Activated CD8-positive, alpha-beta memory T cell treated with anti-CD3 and anti-CD28 coated beads for 4 hours (primary cell): ENCODE measurements at regions not wholly inside any gene's neighbourhood (a gene's known extent, or its start where the extent isn't known, plus 50 kb on each side); places are given as distances from the start of the nearest gene placed in this dataset.
"Not testable (repeated sequence)": the region's sequence is repeated elsewhere in the genome, so short reads cannot be mapped to it uniquely, and the experiment has no call there.

ENCODE experiments used
- DNase-seq, 2 donors: peaks; one replicate each; pipeline ENCODE4 v3.0.0-alpha.2; 2020; ENCODE audit warnings: low read depth in 2 of 2

DNA sequence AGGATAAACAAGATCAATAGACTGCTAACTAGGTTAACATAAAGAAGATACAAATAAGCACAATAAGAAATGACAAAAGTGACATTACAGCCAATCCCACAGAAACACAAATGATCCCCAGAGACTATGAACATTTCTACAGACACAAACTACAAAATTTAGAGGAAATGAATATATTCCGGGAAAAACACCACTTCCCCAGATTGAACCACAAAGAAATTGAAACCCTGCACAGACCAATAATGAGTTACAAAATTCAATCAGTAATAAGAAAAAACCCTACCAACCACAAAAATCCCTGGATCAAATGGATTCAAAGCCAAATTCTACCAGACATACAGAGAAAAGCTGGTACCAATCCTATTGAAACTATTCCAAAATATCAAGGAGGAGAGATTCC, 232.4 kb upstream of the RBMS1 start:
- no peak for DNase-seq

DNA sequence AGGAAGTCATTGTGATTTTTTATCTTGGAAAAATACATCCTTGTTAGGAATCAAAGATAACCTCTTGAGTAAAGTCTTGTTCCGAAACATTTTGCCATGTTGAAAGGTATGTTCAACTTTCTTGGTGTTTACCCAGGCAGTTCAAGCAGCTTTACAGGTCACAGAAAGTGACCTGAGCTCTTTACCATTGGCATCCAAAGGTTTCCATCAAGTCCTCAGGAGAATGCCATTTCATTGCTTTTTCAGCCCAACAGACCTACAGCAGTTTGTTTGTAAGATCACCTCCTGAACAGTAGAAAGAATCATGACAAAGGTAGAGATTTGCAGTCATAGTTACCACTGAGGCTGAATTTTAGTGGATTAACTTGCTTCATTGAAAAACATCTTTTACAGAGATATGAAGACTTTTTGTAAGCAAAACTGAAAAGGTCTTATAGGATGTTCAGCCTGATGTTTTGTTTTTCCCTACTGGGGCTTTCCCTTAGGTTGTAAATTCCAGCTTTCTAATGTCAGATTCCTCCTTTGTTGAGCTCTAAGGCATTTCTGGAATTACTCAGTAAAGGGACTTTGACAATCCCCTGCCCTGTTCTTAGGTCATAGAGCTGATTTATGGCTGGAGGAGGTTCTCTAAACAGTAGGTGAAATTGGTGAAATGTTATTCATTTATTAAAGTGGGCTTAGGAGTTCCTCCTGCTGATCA, 236.8 kb upstream of the RBMS1 start:
- no peak for DNase-seq

DNA sequence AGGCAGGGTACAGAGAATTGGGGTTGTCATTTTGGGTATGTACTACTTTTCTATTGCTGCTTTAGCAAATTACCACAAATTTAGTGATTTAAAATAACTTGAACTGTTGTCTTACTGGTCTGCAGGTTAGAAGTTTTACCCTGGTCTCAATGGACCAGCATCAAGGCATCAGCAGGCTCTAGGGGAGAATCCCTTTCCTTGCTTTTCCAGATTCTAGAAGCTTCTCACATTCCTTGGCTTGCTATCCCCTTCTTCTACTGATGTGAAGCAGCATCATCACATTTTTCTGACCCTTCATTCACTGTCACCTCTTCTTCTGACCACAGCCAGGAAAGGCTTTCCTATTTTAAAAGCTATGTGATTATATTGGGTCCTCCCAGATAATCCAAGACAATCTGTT, 237.8 kb upstream of the RBMS1 start:
- DNase-seq, result no peak

DNA sequence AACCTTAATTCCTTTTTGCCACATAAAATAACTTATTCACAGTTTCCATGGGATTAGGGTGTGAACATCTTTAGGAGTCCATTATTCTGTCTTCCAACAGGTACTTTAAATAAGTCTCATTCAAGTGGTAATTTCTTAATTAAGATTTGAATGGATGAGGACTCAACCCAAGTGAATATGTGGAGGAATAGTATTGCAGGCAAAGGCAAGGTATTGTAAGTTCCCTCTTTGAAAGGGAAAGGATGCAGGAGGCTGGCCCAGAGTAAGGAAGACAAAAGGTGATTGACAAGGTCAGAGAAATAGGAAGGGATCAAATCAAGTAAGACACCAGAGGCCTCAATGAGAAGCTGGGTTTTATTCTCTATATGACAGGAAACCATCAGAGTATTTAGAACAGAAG, 238.2 kb upstream of the RBMS1 start:
- no peak for DNase-seq

DNA sequence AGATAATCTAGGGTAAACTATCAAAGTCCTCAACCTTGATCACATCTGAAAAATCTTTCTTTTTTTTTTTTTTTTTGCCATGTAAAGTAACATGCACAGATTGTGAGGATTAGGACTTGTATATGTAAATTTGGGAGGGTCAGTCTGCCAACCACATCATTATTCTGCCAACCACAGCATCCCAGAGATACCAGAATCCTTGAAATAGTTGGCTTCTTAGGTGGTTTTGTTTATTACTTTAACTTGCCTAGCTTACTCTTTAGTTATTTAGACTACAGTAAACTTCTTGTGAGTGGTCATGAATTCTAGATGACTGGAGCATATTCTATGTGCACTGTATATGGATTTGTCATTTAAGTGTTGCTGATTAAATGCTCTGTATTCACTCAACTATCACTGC, 242.1 kb upstream of the RBMS1 start:
- no peak for DNase-seq

DNA sequence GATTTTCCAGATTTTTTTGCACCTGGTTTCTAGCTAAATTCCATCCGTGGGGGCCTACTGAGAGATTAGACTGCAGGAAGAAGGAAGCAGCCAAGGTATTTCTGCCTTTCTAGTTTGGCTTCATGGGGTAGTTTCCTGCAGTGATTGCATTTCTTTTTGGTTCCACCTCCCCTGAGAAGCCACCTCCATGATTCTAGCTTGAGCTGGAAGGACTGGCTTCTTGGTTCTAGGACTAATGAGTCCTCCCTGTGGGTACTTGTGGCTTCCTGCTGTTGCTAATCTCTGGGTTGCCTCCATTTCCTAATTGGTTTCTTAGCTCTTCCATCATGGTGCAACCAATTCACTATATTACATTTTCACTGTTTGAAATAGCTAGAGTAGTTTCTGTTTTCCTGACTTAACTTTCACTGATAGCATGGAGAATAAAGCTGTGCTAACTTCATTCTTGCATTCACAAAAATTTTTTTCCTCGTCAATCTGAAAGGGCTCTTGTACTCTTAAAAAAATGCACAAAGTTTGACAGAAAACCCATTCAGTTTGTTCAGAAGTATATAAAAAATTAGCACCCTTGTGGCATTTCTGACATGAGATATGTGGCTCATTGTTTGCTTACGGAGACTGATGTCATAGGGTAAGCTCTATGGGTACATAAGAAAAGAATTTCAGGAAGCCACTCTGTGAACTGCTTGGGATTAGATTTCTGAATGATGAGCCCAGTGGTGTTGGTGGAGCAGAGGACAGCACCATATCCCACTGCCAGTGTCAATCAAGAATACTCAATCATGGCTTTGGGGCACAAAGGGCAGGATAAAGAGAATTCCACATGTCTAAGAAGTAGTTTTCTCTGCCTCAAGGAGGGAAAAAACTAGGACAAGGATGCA, 242.8 kb upstream of the RBMS1 start:
- DNase-seq, result no peak

DNA sequence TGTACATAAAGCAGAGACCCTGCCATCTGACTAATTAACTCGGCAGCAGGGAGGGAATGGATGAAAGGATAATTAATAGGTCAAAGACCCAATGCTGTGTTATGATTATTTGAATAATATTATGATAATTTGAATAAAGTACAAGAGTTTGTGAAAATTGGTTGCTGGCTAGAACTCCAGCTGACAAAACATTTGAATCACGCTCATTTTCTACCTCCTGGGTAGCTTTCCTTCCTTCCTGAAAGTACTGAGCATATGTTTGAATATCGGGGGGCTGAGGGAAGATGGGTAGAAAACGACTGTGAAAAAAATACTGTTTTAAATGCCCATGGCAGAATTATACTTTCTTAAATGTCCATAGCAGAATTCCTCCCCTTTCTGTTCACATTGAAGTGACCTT, 243.6 kb upstream of the RBMS1 start:
- no peak for DNase-seq

DNA sequence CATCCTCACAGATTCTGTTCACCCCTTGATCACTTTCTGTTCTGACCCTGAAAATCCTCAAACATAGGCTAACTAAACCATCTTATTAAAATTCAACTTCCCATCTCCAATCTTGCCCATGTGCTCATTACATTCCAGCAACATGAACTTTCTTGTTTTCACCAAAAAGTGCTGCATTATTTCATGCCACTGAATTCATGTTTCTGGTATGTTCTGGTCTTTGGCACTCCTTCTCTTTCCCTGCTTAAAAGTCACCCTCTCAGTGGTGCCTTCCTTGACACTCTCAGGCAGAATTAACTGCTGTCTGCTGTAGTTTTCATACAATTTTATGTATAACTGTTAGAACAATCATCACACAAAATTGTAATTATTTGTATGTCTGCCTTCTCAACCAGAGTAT, 247.7 kb upstream of the RBMS1 start:
- no peak for DNase-seq

DNA sequence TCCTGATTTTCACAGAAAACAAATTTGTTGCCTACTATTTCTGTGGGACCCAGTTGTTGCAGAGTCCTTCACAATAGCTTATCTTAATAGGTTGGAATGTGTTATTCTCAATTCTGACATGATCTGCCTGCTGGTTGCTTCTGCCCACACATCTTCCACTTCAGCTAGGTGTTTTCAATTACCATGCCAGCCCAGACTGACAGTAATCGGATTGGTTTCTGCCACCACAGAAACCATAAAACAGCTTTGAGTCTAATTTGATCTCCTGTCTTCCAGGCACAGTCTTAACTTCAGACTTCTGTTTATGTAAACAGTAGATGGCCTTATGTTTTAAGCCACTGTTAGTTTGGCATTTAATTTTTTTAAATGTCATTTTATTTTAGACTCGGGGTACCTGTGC, 248.2 kb upstream of the RBMS1 start:
- DNase-seq, result no peak

DNA sequence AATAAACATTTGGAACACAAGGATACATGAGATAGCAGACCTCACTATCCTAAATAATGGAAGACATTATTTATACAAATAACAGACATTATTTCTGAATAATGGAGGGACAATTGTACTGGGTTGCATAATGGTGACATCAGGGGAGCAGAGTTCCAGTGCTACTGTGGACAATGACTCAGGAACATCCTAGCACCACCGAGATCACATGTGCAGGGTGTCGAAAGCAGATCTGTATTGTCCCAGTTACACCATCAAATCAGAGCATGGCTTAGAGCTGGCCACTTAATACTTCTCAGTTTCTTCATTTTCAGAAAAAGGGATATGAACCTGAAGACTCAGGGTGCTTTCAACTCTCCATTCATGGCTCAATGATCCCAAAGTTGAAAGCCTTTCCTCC, 249.1 kb upstream of the RBMS1 start:
- DNase-seq, result no peak

DNA sequence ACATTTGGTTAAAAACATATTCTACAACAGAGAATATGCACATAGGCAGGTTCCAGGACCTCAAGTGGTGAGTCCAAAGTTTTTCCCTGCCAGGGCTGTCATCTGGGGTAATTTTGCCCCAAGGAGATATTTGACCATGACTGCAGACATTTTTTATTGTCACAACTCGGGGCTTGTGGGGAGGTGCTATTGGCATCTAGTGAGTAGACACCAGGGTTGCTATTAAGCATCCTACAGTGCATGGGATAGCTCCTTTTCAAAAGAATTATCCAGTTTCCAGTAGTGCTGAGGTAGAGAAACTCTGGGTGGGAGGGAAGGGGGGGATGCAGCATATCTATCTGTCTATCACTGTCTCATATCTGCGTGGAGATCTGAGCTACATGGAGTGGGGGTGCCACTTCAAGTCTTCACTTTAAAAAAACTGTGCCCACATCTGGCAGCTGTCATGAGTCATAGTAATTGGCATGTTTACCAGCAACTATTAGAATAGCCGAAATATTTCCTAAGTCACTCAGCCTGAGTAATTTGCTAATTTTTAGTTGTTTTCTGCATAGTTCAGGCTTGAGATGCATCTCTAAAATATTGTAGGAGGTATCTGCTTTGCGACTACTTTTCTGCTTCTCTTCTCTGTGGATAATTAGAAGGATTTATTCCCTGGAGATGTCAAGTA, 254.0 kb upstream of the RBMS1 start:
- DNase-seq, result no peak

DNA sequence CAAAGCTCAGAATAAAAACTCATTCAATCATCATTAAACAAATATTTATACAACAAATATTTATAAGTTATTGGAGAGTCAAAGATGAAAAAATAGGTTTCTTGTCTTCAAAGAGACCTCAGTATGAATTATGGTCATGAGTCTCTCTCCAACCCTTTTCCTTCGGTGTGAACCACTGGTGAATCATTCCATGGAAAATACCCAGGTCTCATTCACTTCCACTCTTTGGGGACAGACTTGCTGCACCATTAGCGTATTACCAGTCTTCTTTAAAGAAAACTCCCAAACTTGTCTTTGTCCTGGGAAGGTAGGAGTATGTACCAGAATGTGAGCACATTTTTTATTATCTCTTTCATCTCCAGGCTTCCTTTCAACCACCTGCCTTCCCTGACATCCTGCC, 257.4 kb upstream of the RBMS1 start:
- no peak for DNase-seq

DNA sequence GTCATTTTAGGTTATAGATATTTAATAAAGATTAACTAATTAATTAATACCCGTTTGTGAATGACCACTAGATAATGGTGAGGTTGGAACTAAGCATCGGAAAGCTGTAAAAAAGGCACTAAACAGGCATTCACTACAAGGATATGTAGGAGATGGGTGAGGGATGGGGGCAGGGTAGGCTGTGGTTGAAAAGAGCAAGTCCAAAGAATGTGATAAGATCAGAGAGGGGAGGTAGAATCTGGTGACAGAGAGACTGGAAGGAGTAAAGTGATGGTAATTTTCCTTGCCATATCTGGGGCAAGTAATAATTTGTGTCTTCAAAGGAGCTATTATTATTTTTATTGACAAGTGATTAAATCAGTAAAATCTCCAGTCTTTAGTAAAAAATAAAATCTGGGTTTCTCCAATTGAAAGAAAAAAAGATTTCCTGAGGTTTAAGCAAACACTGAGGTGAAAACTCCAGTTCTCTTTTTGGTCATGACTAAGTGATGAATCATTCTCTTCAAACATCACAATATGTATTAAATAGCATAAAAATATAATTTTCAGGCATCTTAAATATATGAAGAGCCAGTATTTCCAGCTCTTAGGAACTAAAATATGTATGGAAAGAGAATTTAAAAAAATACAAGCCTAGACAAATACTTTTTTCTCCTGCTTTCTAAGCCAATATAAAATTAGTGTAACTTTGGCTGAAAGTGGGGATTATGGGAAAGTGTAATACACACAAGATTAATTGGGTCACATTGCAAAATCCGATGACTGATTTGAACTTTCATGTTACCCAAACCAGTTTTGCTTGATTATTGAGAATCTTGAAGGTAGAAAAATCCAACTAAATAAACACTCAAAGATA, 259.1 kb upstream of the RBMS1 start:
- DNase-seq, result no peak

DNA sequence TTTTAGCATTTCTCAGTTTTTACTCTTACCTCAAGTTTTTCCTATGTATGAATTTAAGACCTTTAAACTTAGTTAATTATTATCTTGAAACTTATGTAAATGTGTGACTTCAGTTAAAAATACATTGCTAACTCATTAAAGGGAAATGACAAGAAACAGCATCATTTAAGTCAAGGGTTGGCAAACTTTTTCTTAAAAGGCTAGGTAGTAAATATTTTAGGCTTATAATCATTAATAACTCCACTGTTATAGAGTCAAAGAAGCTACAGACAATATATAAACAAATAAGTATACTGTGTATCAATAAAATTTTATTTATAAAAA, 259.7 kb upstream of the RBMS1 start:
- no peak for DNase-seq

DNA sequence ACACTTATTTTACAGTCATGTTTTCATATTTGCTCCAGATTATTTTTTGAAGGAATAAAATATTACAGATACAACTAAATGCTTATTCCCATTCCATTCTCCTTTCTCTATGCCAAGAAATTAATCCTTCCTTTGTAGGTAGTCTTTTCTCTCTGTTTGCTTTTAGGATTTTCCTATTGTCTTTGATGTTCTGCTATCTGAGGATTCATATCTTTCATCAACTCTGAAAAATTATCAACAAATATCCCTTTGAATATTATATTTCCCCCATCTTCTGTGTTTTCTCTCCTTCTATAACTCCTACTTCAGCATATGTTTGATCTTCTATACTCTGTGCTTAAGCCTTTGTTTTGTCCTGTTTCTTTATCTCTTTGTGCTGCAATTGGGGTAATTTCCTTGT, 260.4 kb upstream of the RBMS1 start:
- DNase-seq, result no peak

DNA sequence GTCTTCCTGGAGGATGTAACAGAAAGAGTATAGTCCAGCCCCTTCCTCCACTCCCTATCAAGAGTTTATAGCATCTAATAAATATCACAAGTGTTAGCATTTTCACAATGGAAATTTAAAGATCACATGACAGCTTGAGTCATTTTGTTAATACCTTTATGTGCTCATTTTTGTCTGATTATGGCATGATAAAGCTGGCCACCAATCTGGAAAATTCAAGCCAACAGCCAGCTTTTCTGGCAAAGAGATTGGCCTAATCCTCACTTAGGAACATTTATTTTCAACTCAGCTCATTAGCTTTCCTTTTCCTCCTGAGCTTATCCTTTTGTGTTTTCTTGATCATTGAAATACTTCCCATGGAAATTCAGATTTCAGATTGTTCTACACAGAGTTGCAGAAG, 262.9 kb upstream of the RBMS1 start:
- no peak for DNase-seq

DNA sequence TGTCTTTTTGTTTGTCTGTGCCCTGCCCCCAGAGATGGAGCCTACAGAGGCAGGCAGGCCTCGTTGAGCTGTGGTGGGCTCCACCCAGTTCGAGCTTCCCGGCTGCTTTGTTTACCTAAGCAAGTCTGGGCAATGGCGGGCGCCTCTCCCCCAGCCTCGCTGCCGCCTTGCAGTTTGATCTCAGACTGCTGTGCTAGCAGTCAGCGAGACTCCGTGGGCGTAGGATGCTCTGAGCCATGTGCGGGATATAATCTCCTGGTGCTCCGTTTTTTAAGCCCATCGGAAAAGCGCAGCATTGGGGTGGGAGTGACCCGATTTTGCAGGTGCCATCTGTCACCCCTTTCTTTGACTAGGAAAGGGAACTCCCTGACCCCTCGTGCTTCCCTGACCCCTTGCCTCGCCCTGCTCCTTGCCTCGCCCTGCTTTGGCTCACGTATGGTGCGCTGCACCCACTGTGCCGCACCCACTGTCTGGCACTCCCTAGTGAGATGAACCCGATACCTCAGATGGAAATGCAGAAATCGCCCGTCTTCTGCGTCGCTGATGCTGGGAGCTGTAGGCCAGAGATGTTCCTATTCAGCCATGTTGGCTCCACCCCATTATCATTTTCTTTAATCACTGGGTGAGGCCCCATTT, 269.0 kb upstream of the RBMS1 start:
- not testable (repeated sequence) for DNase-seq

DNA sequence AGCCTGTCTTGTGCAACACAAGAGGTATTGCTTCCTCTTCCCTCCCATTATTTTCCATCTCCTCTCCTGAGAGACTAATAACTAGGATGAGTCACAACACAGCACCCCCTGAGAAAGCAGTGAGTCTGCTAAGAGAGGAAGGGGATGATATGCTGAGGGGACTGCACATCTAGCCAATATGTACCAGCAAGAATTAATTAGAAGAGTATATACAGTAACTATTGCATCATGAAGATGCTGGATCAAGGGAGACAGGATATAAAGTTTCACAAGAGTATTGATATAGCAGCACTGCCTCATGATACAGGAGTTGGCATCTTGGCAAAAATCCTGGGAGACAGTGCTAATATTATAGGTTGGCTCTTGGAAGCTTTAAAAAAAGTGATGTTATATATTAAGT, 289.9 kb upstream of the RBMS1 start:
- no peak for DNase-seq

DNA sequence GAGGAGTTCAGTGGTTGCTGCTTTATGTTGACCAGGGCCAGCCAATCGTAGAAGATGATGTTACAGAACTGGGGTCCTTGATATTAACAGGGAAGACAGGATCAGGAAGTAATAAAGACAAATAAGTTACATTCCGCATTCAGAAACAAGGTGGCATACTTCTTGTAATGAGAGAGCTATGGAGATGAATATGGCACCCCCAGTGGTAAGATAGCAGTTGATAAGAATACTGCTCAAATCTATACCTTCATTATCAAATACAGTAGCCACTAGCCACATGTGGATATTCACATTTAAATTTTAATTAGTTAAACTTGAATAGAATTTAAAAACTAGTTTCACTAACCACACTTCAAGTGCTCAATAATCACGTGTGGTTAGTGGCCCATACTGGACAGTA, 290.4 kb upstream of the RBMS1 start:
- DNase-seq, result no peak

DNA sequence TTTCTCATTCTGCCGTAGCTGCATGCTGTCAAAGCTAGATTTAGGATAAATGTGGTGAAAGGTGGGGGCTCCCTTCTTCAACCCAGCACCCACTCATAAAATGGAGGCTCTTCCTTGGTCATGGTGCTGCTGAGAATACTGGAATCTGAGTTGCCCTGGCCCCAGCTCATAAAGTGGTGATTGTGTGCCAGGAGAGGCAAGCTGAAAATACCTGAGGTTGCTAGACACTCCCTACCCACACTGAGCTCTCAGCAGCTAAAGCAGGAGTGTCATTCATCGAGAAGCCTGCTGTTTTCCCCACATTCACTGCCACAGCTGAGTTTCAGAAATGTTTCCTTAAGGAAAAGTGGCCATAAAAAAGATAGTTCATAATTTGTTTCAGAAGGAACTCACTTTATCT, 297.1 kb upstream of the RBMS1 start:
- no peak for DNase-seq

DNA sequence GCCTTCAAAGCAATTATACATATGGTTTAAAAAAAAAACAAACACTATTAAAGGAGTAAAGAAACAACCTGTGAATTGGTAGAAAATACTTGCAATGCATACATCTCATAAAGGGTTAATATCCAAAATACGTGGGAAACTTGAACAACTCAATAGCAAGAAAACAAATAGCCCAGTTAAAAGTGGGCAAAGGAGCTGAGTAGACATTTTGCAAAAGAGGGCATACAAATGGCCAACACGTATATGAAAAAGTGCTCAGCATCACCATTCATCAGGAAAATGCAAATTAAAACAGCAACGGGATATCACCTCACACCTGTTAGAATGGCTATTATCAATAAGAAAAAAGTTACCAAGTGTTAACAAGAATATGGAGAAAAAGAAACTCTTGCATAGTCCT, 298.3 kb upstream of the RBMS1 start:
- DNase-seq, result no peak

DNA sequence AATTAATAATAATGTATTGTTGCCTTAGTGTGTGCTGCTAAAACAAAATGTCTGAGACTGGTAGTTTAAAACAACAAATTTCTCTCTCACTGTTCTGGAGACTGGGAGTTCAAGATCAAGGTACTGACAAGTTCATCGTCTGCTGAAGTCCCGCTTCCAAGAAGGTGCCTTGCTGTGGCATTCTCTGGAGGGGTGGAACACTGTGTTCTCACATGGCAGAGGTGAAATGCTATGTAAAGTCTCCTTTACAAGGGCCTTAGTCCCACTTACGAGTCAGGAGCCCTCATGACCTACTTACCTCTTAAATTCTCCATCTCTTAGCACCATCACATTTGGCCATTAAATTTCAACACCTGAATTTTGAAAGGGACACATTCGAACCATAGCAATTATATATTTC, 299.2 kb upstream of the RBMS1 start:
- DNase-seq, result no peak
